DND-41 (cell line): ENCODE measurements at regions not wholly inside any gene's neighbourhood (a gene's known extent, or its start where the extent isn't known, plus 50 kb on each side); places are given as distances from the start of the nearest gene placed in this dataset.
"Not testable (repeated sequence)": the region's sequence is repeated elsewhere in the genome, so short reads cannot be mapped to it uniquely, and the experiment has no call there.

Source experiments
- ATAC-seq: fragments of 200-7000 bp; cut with Tn5 transposase; 3 replicates; pipeline ENCODE4 v1.9.1; 2021; ENCODE audit warnings: low read depth; ENCODE audit not compliant: insufficient read depth
- DNase-seq: peaks from one replicate; pipeline ENCODE4 v3.0.0-alpha.2; 2020
- H2AFZ ChIP-seq: 2 replicates; pipeline ENCODE4 v1.6.0; 2012; ENCODE audit warnings: low read depth, low read length
- H3K27ac ChIP-seq: 2 replicates; pipeline ENCODE4 v1.5.1; 2012; ENCODE audit warnings: low read length, inconsistent platforms
- H3K27me3 ChIP-seq: fragments of 200-600 bp; sonication (generic); 2 replicates; pipeline ENCODE4 v1.6.0; 2012; ENCODE audit warnings: low read length, mild to moderate bottlenecking, inconsistent platforms; ENCODE audit not compliant: insufficient read depth, poor library complexity
- H3K36me3 ChIP-seq: 2 replicates; pipeline ENCODE4 v1.5.1; 2012; ENCODE audit warnings: low read length, inconsistent platforms; ENCODE audit not compliant: insufficient read depth
- H3K4me1 ChIP-seq: 2 replicates; pipeline ENCODE4 v1.5.1; 2012; ENCODE audit warnings: mild to moderate bottlenecking, low read length; ENCODE audit not compliant: insufficient read depth
- H3K4me2 ChIP-seq: 2 replicates; pipeline ENCODE4 v1.6.0; 2012; ENCODE audit warnings: mild to moderate bottlenecking, moderate library complexity, low read length, inconsistent platforms; ENCODE audit not compliant: insufficient read depth
- H3K4me3 ChIP-seq, 2 experiments: fragments of 200-600 bp in 1 of 2; shearing (Covaris generic) in 1 of 2; 2 replicates each; pipeline ENCODE4 v1.5.1; 2012 to 2016; ENCODE audit warnings: inconsistent platforms in 2 of 2, low read length in 2 of 2, mild to moderate bottlenecking in 2 of 2, low read depth in 1 of 2, moderate library complexity in 1 of 2
- H3K79me2 ChIP-seq: 2 replicates; pipeline ENCODE4 v1.6.0; 2012; ENCODE audit warnings: low read length, inconsistent platforms; ENCODE audit not compliant: insufficient read depth
- H3K9ac ChIP-seq: 2 replicates; pipeline ENCODE4 v1.6.0; 2012; ENCODE audit warnings: low read depth, mild to moderate bottlenecking, inconsistent platforms, low read length, moderate library complexity
- H3K9me3 ChIP-seq: 2 replicates; pipeline ENCODE4 v1.5.1; 2012; ENCODE audit warnings: low read length, moderate library complexity, mild to moderate bottlenecking, inconsistent platforms; ENCODE audit not compliant: insufficient read depth, severe bottlenecking
- H4K20me1 ChIP-seq: 2 replicates; pipeline ENCODE4 v1.6.0; 2012; ENCODE audit warnings: low read length; ENCODE audit not compliant: insufficient read depth
- CTCF ChIP-seq: IDR thresholded peaks from 2 replicates; pipeline ENCODE4 v1.5.1; 2012; ENCODE audit warnings: borderline replicate concordance, low read length, moderate library complexity, mild to moderate bottlenecking; ENCODE audit not compliant: poor library complexity, severe bottlenecking; ENCODE audit errors: extremely low read depth

GRCh38 chr11:67805253-67806126 is 131.1 kb upstream of the ALDH3B2 start:
- peak overlapping the region; percentile 73 to 78; a peak in 3 of 4 replicates for H3K4me3 ChIP-seq
- DNase-seq (peak; percentile 100), ATAC-seq (peak; percentile 90)
- H3K9ac ChIP-seq: peak overlapping the region; percentile 77
- not testable (repeated sequence) for H3K36me3 ChIP-seq, H3K79me2 ChIP-seq, H3K9me3 ChIP-seq, H3K27me3 ChIP-seq, H4K20me1 ChIP-seq
- H2AFZ ChIP-seq: peak overlapping the region; percentile 88
- peak overlapping the region; percentile 72 for H3K27ac ChIP-seq
- H3K4me2 ChIP-seq: peak overlapping the region; percentile 82
- peaks cover 18% of the 10 kb centered on the region for H3K4me1 ChIP-seq

- DNase-seq: peak; percentile 58
- H3K79me2 ChIP-seq, ATAC-seq, H4K20me1 ChIP-seq, H3K36me3 ChIP-seq, H3K9me3 ChIP-seq, H3K27me3 ChIP-seq: not testable (repeated sequence)
- peaks cover 18% of the 10 kb centered on the region for H3K4me1 ChIP-seq
- peak overlapping the region; percentile 82 for H3K4me2 ChIP-seq
- peak overlapping the region; percentile 77 for H3K9ac ChIP-seq
- peak overlapping the region; percentile 73 to 78; a peak in 3 of 4 replicates for H3K4me3 ChIP-seq
- peak; percentile 15 for TF ChIP-seq CTCF
- H2AFZ ChIP-seq: peak overlapping the region; percentile 88
- H3K27ac ChIP-seq: peak overlapping the region; percentile 72
Measured at GRCh38 chr11:67804435-67805252, 130.2 kb upstream of the ALDH3B2 start.

- H3K9me3 ChIP-seq, H4K20me1 ChIP-seq, H3K79me2 ChIP-seq, H3K4me2 ChIP-seq, ATAC-seq, H3K27ac ChIP-seq, H3K4me3 ChIP-seq, H3K9ac ChIP-seq, H3K36me3 ChIP-seq, H3K27me3 ChIP-seq, H2AFZ ChIP-seq: not testable (repeated sequence)
- peak; percentile 11 for DNase-seq
- peaks cover 18% of the 10 kb centered on the region for H3K4me1 ChIP-seq
Measured at GRCh38 chr11:67803519-67803918, 129.1 kb upstream of the ALDH3B2 start.

GRCh38 chr11:67803055-67803454 is 128.6 kb upstream of the ALDH3B2 start:
- ATAC-seq, H3K4me3 ChIP-seq: not testable (repeated sequence)

GRCh38 chr11:67802623-67803022 is 128.2 kb upstream of the ALDH3B2 start:
- not testable (repeated sequence) for H2AFZ ChIP-seq, H3K79me2 ChIP-seq, ATAC-seq, H3K9ac ChIP-seq, H3K27ac ChIP-seq, H3K27me3 ChIP-seq, H4K20me1 ChIP-seq, H3K9me3 ChIP-seq, H3K36me3 ChIP-seq, DNase-seq, H3K4me2 ChIP-seq, H3K4me3 ChIP-seq
- H3K4me1 ChIP-seq: peaks cover 18% of the 10 kb centered on the region

More at GRCh38 chr11:67803055-67803454, 128.6 kb upstream of the ALDH3B2 start:
- H3K4me2 ChIP-seq, H3K9me3 ChIP-seq, H2AFZ ChIP-seq, H3K79me2 ChIP-seq, H4K20me1 ChIP-seq, H3K27ac ChIP-seq, H3K9ac ChIP-seq, H3K27me3 ChIP-seq, H3K36me3 ChIP-seq: not testable (repeated sequence)
- peak; percentile 12 for DNase-seq
- H3K4me1 ChIP-seq: peaks cover 18% of the 10 kb centered on the region

- H3K4me2 ChIP-seq, H3K27ac ChIP-seq: not testable (repeated sequence)
- H3K4me1 ChIP-seq: peaks cover 16% of the 10 kb centered on the region
Measured at GRCh38 chr11:67801397-67801796, 127.0 kb upstream of the ALDH3B2 start.

GRCh38 chr11:67800591-67800990 is 126.2 kb upstream of the ALDH3B2 start:
- not testable (repeated sequence) for H3K9me3 ChIP-seq, H3K79me2 ChIP-seq, ATAC-seq, DNase-seq, H2AFZ ChIP-seq, H4K20me1 ChIP-seq, H3K9ac ChIP-seq, H3K4me3 ChIP-seq, H3K27ac ChIP-seq, H3K27me3 ChIP-seq, H3K36me3 ChIP-seq, H3K4me2 ChIP-seq
- H3K4me1 ChIP-seq: peaks cover 10% of the 10 kb centered on the region

More at GRCh38 chr11:67801397-67801796, 127.0 kb upstream of the ALDH3B2 start:
- H3K79me2 ChIP-seq, DNase-seq, H3K36me3 ChIP-seq, H4K20me1 ChIP-seq, H3K27me3 ChIP-seq, H3K9ac ChIP-seq, H3K4me3 ChIP-seq, H3K9me3 ChIP-seq, ATAC-seq, H2AFZ ChIP-seq: not testable (repeated sequence)
